GM18508 (cell line): ENCODE measurements at regions not wholly inside any gene's neighbourhood (a gene's known extent, or its start where the extent isn't known, plus 50 kb on each side); places are given as distances from the start of the nearest gene placed in this dataset.

ENCODE experiments used
- ATAC-seq: cut with Tn5 transposase; IDR thresholded peaks from one replicate; pipeline ENCODE4 v1.9.1; 2021; ENCODE audit warnings: moderate number of reproducible peaks; ENCODE audit not compliant: insufficient read depth, unreplicated experiment

DNA sequence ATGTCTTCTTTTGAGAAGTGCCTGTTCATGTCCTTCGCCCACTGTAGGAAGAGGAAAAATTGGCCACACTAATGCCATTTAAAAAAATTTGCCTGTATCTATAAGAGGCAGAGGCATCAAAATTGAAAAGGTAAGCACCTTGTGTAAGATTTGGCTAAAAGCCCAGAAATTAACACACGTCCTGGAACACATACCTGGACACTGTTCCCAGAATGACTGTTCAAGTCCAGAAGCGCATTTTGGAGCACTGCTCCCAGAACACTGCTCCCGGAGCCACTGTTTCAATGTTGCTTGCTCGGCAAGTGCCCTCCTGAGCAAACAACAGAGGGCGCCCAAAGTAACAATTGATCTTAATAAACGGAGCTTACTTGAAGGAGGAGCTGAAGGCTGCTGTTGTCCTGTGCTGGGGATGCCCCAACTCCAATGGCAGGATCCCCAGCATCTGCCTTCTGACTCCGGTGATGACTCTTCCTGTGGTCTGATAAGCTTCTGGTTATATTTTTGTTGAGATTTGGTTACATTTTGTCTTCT is 1958.6 kb downstream of the C4orf33 start:
- ATAC-seq: no peak

DNA sequence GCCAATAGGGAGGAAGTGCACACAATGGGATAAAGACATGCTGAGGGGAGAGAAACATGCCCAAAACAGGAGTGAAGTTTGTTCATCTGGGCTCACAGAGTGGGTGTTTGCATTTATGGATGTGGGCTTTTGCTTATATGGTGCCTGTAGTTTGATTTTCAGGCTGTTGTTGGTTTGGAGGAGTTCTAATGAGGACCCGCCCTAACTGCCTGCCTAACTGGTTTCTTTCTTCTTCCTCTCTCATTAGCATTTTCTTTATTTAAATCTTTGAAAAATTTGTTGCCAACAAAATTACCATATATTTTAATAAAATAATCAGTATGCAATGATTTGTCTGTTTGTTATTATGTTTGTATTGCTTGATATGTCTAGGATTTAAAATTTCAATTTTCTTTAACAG is 1965.8 kb downstream of the C4orf33 start:
- ATAC-seq: no peak

DNA sequence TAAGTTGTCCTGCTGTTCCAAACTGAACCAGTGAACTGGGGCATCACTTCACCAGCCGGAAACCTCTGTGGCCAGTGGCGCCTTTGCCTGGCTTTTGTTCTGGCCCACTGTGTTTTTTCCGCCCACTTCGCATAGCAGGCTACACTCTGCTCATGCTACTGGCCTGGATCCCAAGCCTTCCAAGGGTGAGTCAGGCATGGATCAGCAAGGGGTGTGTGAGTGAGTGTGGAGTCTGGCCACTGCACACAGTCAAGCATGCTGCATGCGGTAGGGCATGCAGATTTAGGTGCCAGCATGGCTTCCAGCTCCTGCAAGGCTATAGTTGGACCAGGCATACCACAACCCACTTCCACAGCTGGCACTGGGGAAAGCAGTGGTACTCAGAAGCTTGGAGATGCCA is 1967.9 kb downstream of the C4orf33 start:
- ATAC-seq: no peak

DNA sequence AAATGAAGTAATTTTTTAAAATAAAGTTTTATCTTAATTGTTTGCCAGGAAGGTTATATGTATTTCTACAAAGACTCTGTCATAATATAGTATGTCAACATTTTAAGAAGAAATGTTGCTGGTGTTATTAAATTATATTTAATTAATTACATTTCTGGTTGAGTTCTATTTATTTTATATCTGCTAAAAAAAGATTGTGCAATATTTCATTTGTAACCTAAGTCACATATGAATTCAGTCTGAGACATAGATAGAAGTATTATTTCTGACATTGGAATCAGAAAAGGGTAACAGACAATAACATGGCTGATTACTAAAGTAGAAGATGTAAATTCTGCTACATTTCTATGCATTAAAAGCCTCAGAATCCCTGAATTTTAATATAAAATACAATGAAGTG is 1985.1 kb downstream of the C4orf33 start:
- ATAC-seq: no peak

DNA sequence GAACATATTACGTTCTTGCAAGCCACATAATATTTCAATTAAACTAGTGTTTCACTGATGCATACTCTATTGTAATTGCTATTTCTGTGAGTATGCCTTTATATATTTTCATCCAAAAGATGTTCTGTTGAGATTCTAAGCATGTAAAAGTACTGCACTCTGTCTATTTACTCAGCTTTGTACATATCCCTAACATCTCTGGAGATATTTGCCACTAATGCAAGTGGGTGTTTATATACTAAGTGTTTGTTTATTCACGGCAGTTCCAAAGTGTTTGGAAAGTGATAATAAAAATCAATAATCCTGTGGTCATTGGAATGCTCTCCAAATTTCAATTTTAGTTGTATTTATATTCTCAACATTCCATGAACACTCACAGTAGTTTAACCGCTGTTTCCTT is 1989.0 kb downstream of the C4orf33 start:
- no peak for ATAC-seq

DNA sequence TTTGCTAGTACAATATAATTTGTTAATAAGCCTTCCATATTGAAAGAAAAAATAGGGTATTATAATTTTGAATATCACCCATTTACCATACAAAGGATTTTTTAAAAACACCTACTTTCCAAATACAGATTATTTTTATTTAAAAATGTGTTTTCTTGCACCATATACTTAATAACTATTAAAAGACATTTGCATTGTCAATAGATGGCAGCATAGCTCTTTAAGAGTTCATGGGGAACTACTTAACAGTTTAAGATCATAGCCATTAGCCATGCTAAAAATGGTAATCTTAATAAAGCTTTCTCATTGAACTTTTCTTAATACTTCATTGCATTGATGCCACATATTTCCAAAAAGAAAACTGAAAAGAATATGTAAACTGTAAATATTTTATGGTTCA is 1995.9 kb downstream of the C4orf33 start:
- no peak for ATAC-seq

DNA sequence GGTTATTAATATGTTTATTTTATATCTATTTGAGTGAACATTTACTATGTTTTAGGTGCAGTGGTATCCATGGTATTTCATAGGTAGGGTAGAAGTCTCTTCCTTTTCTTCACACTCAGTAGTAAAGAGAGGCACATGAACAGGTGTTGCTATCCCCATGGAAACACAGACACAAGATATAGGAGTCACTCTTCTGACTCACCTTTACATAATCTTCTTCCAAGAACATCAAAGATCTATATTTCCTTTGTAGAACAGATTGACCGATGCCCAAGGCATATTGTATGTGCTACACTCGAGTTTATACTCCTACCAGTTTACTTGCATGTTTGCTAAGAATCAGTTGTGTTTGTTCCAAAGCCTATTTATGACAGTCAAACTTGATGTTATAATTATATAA is 1997.4 kb downstream of the C4orf33 start:
- ATAC-seq: no peak

DNA sequence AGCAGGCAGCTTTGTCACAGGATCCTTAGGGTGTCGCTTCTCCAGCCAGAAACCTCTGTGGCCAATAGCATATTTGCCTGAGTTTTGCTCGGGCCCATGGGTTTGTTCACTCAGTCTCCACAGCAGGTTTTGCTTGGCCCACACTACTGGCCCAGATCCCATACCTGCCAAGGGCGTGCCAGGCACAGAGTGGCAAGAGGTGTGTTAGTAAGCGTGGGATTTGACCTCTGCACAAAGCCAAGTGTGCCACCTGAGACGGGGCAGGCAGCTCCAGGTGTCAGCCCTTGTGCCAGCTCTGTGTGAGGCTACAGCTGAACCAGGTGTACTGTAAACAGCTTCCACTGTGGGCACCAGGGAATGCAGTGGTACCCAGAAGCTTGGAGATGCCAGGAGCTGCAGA is 2003.0 kb downstream of the C4orf33 start:
- ATAC-seq: no peak

DNA sequence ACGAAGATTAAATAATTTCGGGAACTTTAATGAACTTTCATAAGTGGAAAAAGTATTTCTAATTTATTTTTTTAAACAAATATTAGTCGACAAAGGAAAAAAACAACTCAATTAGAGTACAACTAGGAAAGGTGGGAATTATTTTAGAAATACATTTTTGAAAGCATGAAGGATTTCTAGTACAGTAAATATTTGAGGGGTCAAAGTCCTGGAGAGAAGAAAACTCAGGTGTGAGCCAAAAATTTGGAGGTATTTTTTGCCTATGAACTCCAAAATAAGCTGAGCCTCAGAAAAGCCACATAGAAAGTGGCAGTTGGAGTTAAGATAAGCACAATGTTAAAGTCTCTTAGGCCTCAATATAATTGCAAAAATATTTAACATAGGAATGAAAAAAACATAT is 2017.3 kb downstream of the C4orf33 start:
- no peak for ATAC-seq

DNA sequence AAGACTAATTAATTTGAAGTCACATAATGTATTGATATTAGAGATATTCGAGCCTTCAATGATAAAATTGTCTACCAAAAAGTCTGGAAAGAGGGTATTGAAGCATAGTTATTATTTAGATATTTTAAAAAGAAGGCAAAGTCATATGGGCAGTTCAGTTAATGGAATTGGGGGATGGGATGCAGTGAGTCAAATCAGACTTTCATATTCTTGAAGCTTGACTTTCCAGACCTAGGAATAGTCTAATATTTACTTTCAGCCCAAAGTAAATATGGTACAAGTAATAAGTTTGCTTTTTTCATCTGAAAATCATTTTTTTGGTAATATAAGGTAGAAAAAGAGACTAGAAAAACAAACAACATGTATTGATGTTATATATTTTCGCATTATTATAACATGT is 2017.8 kb downstream of the C4orf33 start:
- ATAC-seq: no peak

DNA sequence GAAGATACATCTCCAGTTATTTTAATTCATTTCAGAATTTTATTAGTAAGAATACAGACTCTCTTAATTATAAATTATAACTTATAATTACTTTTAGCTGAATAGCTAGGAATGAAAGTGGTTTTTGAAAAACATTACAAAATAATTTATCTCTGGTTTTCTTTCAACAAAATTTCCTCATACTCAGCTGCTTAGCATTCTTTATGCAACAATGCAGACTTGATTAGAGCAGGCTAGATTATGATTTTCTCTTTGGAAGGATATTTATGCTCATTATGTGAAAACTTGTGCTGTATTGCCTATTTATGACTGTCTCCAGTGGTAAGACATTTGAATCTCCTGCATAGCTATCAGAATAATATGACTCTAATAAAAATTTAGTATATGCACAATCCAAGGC is 2023.7 kb downstream of the C4orf33 start:
- no peak for ATAC-seq

DNA sequence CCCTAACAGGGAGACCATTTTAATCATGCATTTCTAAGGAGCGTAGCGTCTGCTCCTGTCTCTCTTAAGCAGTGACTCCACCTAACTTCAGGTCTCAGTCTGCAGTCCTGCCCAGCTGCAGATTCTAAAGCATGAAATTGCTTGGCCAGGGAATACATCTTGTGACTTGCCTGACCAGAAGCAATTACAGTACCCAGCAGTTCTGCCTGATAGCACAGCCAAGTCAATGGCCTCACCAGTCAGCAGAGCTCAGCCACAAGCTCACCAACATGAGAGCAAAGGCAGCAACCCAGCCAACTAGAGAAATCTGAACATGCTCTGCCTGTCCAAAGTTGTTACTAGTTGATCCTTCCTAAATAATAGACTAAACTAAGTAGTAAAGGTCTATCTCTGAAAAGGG is 2011.9 kb upstream of the PCDH10 start:
- ATAC-seq: no peak

DNA sequence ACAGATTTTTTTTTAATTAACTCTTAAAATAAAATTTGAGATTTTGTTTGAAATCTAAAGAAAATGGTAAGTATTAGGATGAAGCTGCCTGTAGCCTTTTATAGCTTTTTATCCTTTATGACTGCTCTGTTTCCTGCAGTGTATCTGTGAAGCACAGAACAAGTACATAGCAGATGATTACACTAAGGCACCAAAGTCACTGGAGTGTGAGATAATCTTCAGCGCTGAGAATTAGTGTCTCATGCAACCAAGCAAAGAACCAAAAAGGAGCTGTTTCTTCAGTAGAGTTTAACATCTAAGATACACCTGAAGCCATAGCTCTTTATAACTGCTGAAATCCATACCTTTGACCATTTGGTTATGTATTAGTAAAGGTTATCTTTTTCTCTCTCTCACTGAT is 1989.8 kb upstream of the PCDH10 start:
- no peak for ATAC-seq

DNA sequence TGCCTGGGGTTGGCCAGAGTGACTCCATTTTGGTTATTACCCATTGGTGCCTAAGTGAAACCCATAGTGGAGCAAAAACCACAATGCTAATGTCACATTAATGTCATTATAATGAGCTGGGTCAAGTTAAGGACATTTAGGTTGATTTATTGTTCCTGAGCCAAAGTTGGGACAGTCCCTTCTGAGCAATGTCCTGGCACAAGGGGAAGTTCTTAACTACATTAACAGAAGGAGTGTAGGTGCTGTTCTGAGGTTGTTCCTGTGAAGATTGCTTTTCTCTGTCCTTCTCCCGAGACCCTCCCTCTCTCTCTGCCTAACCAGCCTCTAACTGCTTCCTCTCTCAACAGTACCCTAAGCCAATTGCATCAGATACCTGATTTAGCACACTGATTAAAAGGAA is 1956.8 kb upstream of the PCDH10 start:
- no peak for ATAC-seq

DNA sequence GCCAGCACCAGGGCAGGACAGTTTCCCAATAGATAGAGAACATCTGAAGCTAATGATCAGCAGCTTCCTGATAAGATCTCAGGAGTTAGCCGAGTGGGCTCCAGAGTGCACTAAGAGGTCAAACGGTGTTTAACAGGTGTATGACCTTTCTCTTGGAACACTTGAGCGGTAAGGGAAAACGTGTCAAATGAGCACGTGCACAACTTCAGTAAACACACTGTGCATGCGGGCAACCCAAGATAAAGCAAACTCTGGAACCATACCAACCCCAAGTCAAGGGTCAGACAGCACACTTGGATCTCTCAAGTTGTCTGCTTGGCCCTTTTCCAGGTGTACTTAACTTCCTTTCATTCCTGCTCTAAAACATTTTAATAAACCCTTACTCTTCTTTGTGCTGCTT is 1941.5 kb upstream of the PCDH10 start:
- no peak for ATAC-seq

DNA sequence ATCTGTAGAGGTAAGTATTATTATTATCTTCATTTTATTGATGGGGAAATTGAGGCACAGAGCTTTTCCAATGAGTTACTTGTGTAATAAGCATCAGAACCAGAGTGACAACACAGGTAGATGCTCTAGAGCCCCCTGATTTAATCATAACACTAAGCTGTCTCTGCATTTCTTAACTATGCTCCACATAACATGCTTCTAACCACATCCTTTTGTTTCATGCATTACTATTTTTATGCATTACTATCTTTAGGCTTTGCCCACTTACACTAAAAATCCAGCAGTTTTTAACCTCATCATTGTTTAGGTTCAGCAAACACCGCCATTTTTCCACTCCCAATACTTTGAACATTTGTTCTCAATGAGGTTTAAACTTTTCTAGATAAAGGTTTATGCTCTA is 1900.8 kb upstream of the PCDH10 start:
- no peak for ATAC-seq

DNA sequence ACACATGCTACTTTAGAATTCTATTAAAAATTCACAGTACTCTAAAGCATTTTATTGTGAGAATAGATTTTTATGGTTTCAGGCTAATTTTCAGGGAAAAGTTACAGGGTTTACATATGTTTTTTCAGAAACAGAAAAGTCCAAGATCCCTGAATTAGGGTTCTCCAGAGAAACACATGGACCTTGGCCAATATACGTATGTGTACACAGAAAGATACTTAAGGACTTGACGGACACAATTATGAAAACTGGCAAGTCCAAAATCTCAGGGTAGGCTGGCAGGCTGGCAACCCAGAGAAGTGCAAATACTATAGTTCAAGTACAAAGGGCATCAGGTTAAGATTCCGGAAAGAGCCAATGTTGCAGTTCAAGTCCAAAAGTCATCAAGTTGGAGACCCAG is 1897.8 kb upstream of the PCDH10 start:
- no peak for ATAC-seq

DNA sequence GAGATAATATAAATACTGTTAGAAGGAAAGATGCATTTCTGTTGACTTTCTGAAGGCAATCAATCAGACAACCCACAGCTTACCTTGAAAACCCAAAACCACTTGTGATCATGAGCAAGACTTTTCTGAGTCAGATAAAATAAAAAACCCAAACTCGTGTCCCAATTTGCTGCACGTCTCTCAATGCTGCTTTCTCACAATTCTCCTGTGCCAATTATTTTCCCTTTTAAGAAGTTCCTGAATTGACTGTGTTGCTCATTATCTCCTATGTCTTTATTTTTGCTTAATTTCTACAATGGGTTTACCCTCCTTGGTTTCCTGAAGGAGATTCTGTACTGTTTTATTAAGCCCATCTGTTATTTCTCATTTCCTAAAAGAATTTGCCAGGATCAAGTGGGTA is 1891.9 kb upstream of the PCDH10 start:
- ATAC-seq: no peak

DNA sequence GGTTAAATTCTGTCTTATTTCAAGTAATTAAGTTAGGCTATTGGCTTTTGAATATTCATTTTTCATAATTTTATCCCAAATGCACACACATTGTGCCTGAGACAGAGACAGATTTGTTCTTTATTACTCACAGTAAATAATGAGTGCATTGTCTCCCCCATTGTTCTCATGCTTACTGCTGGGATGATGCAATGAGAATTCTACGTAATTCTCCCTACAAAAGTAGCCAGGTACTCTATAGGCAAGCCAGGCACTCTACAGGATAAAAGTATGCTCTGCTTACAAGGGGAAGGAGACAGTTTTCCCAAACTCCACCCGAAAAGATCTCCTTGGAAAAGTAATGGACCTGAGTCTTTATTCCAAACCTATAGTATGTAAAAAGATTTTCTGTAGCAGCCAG is 1890.7 kb upstream of the PCDH10 start:
- ATAC-seq: no peak

DNA sequence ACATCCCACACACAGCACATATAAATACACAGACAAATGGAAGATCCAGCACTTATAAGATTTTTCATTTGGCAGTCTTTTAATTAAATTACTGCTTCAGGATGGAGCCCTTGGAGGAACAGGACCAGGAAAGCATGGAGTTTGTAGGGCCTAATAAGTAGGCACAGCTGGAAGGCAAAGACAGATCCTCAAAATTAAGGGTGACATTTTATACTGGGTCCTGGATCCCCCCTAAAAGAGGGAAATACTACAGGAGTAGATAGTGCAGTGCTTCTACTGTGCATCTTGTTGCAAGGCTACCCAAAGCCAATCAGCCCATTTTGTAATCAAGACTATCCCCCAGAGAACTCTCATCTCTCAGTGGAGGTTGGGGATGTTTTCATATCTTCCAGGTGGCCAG is 1860.7 kb upstream of the PCDH10 start:
- no peak for ATAC-seq

DNA sequence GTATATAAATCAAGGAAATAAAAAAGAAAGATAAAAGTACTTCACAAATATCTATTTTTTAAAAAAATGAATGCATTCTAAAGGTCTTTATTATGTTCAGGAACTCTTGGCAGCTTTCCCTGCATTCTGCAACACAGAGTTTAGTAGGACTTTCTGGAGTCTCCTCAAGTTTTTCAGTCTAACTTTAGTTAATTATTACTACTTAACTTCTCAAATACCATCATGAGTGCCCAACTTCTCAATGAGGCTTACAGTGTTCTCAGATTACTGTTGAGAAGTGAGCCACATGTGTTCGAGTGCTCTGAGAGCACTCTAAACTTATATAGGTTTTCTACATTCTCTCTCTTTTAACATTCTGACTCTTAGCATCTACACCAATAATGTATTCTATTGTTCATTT is 1852.9 kb upstream of the PCDH10 start:
- no peak for ATAC-seq

DNA sequence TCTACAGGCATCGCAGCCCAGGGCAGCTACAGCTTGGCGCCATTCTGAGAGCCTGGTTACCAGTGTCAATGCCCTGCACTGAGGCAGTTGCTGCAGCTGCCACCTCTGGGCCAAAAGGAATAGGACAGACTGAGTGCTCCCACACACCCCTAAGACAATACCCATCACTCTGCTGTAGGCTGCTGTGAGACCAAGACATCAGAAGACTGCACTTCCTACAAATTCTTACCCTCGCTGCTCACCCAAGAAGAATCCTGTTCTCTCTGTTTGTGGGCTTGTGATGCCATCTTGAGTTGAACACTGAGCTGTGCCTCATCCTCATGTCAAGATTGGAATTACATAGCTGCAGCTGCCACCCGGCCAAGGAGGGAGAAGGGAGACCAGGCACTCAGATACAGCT is 1847.0 kb upstream of the PCDH10 start:
- ATAC-seq: no peak

DNA sequence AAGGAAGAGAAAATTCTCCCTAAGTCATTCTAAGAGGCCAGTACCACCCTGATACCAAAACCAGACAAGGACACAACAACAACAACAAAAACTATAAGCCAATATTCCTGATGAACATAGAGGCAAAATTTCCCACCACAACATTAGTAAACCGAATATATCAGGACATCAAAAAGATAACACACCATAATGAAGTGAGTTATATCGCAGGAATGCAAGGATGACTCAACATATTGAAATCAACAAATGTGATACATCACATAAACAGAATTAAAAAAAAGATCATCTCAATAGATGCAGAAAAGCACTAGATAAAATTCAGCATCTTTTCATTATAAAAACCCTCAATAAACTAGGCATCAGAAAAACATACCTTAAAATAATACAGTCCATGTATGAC is 1844.4 kb upstream of the PCDH10 start:
- no peak for ATAC-seq
